NT2/D1 (cell line): ENCODE measurements at regions not wholly inside any gene's neighbourhood (a gene's known extent, or its start where the extent isn't known, plus 50 kb on each side); places are given as distances from the start of the nearest gene placed in this dataset.
"Not testable (repeated sequence)": the region's sequence is repeated elsewhere in the genome, so short reads cannot be mapped to it uniquely, and the experiment has no call there.

Source experiments
- YY1 ChIP-seq: IDR thresholded peaks from 2 replicates; pipeline ENCODE4 v1.6.1; 2011; ENCODE audit not compliant: insufficient read length, insufficient read depth
- ZNF274 ChIP-seq: IDR thresholded peaks from 2 replicates; pipeline ENCODE4 v1.6.1; 2011; ENCODE audit warnings: mild to moderate bottlenecking, low read depth, low read length

DNA sequence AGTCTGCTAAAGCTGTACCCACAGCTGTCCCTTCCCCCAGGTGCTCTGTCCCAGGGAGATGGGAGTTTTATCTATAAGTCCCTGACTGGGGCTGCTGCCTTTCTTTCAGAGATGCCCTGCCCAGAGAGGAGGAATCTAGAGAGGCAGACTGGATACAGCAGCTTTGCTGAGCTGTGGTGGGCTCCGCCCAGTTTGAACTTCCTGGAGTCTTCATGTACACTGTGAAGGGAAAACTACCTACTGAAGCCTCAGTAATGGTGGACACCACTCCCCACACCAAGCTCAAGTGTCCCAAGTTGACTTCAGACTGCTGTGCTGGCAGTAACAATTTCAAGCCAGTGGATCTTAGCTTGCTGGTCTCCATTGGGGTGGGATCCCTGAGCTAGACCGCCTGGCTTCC is 75.3 kb downstream of the NFKBIZ start:
- TF ChIP-seq ZNF274, YY1: not testable (repeated sequence)
